Neural progenitor cell (in vitro differentiated cells): ENCODE measurements at regions not wholly inside any gene's neighbourhood (a gene's known extent, or its start where the extent isn't known, plus 50 kb on each side); places are given as distances from the start of the nearest gene placed in this dataset.

ENCODE experiments used
- DNase-seq: peaks from one replicate; pipeline ENCODE4 v3.0.0-alpha.2; 2016; ENCODE audit warnings: low spot score
- H2AFZ ChIP-seq: fragments of 200-600 bp; sonication (generic); replicated peaks from 2 replicates; pipeline ENCODE4 v1.6.1; 2016; ENCODE audit warnings: antibody characterized with exemption
- H3F3A ChIP-seq: fragments of 200-600 bp; sonication (generic); 2 replicates; pipeline ENCODE4 v1.6.1; 2016; ENCODE audit warnings: antibody characterized with exemption, low read depth
- H3K27ac ChIP-seq: fragments of 200-600 bp; sonication (generic); 2 replicates; pipeline ENCODE4 v1.5.1; 2016; ENCODE audit warnings: mild to moderate bottlenecking
- H3K27me3 ChIP-seq: fragments of 200-600 bp; sonication (generic); 2 replicates; pipeline ENCODE4 v1.6.1; 2016; ENCODE audit warnings: mild to moderate bottlenecking, moderate library complexity
- H3K36me3 ChIP-seq: fragments of 200-600 bp; sonication (generic); 2 replicates; pipeline ENCODE4 v1.5.1; 2016
- H3K4me1 ChIP-seq: fragments of 200-600 bp; sonication (generic); 2 replicates; pipeline ENCODE4 v1.6.1; 2016; ENCODE audit warnings: mixed run types
- H3K4me2 ChIP-seq: fragments of 200-600 bp; sonication (generic); 2 replicates; pipeline ENCODE4 v1.6.1; 2016
- H3K4me3 ChIP-seq: fragments of 200-600 bp; sonication (generic); 2 replicates; pipeline ENCODE4 v1.5.1; 2016
- H3K79me2 ChIP-seq: fragments of 200-600 bp; sonication (generic); 2 replicates; pipeline ENCODE4 v1.6.1; 2016; ENCODE audit warnings: low read depth
- H3K9ac ChIP-seq: fragments of 200-600 bp; sonication (generic); 2 replicates; pipeline ENCODE4 v1.6.1; 2016
- H3K9me3 ChIP-seq: fragments of 200-600 bp; sonication (generic); 2 replicates; pipeline ENCODE4 v1.5.1; 2016; ENCODE audit warnings: low read depth
- H4K20me1 ChIP-seq: fragments of 200-600 bp; sonication (generic); 2 replicates; pipeline ENCODE4 v1.6.1; 2016; ENCODE audit warnings: low read depth
- H3K27ac Mint-ChIP-seq: 3 replicates; pipeline ENCODE4 v1.8.0; 2021; ENCODE audit warnings: mixed read lengths
- H3K27me3 Mint-ChIP-seq: 2 replicates; pipeline ENCODE4 v1.8.0; 2022; ENCODE audit warnings: low read depth, mild to moderate bottlenecking, inconsistent platforms, moderate library complexity, mixed read lengths; ENCODE audit not compliant: insufficient read depth
- H3K36me3 Mint-ChIP-seq: 3 replicates; pipeline ENCODE4 v1.8.0; 2021; ENCODE audit warnings: mixed read lengths
- H3K4me1 Mint-ChIP-seq: 3 replicates; pipeline ENCODE4 v1.8.0; 2021; ENCODE audit warnings: mixed read lengths
- H3K4me3 Mint-ChIP-seq: 3 replicates; pipeline ENCODE4 v1.8.0; 2021; ENCODE audit warnings: mild to moderate bottlenecking, moderate library complexity, mixed read lengths
- H3K9me3 Mint-ChIP-seq: 3 replicates; pipeline ENCODE4 v1.8.0; 2020; ENCODE audit warnings: mixed read lengths
- EZH2 ChIP-seq: fragments of 200-600 bp; sonication (generic); IDR thresholded peaks from 2 replicates; pipeline ENCODE4 v1.6.1; 2017; ENCODE audit warnings: antibody characterized with exemption, mild to moderate bottlenecking, moderate library complexity
- EZH2phosphoT487 ChIP-seq: fragments of 200-600 bp; sonication (generic); IDR thresholded peaks from 2 replicates; pipeline ENCODE4 v1.6.1; 2017; ENCODE audit warnings: antibody characterized with exemption
- TF ChIP-seq, protein P1 (sequence below): fragments of 200-600 bp; sonication (generic); IDR thresholded peaks from 2 replicates; pipeline ENCODE4 v1.5.1; 2017; ENCODE audit warnings: antibody characterized with exemption, mild to moderate bottlenecking

DNA sequence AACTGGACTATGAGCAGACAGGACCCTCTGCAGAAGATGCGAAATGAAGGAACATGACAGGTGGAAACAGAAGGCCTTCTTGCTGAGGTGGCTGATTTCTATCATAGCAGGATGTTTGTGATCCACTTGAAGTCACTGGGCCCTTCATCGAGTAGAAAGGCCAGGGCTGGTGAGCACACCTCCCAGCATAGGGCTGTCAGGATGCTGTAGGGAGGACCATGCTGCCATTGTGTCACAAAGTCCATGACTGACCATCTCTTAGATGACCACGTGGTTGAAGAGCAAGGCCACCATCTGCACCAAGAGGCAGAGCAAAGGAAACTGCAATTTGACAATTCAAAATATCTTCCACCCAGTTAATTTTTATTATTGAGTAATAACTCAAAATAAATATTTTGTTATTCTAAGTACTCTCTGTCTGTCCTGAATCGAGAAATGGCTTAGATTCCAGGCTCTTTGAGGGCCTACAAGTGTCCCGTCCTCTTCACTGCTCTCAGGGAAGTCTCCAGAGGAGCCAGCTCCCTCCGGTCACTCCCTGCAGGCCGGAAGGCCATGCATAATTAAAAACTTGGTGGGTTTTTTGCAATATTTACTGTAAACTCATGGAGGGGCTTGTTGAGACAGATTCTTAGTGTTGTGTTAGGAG, 249.3 kb upstream of the ZMIZ1 start:
- Mint-ChIP-seq H3K9me3 (no peaks in the 10 kb centered on the region), H3K36me3 (no peaks in the 10 kb centered on the region), H3K4me3 (no peak overlapping the region), H3K27ac (no peak overlapping the region), H3K4me1 (peaks cover 18% of the 10 kb centered on the region), H3K27me3 (peaks cover 4% of the 10 kb centered on the region)
- H3K4me2 ChIP-seq = no peak overlapping the region
- no peak overlapping the region for H2AFZ ChIP-seq
- no peak overlapping the region for H3K4me3 ChIP-seq
- no peaks in the 10 kb centered on the region for H3K9me3 ChIP-seq
- TF ChIP-seq, protein P1, sequence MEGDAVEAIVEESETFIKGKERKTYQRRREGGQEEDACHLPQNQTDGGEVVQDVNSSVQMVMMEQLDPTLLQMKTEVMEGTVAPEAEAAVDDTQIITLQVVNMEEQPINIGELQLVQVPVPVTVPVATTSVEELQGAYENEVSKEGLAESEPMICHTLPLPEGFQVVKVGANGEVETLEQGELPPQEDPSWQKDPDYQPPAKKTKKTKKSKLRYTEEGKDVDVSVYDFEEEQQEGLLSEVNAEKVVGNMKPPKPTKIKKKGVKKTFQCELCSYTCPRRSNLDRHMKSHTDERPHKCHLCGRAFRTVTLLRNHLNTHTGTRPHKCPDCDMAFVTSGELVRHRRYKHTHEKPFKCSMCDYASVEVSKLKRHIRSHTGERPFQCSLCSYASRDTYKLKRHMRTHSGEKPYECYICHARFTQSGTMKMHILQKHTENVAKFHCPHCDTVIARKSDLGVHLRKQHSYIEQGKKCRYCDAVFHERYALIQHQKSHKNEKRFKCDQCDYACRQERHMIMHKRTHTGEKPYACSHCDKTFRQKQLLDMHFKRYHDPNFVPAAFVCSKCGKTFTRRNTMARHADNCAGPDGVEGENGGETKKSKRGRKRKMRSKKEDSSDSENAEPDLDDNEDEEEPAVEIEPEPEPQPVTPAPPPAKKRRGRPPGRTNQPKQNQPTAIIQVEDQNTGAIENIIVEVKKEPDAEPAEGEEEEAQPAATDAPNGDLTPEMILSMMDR = no peak
- no peak for TF ChIP-seq EZH2
- TF ChIP-seq EZH2phosphoT487 = no peak
- no peak overlapping the region for H3K9ac ChIP-seq
- H3K27me3 ChIP-seq = no peaks in the 10 kb centered on the region
- no peaks in the 10 kb centered on the region for H4K20me1 ChIP-seq
- peaks cover 11% of the 10 kb centered on the region for H3K4me1 ChIP-seq
- no peak for DNase-seq
- H3F3A ChIP-seq = no peaks in the 10 kb centered on the region
- no peak overlapping the region for H3K27ac ChIP-seq
- H3K79me2 ChIP-seq = no peaks in the 10 kb centered on the region
- H3K36me3 ChIP-seq = no peaks in the 10 kb centered on the region

DNA sequence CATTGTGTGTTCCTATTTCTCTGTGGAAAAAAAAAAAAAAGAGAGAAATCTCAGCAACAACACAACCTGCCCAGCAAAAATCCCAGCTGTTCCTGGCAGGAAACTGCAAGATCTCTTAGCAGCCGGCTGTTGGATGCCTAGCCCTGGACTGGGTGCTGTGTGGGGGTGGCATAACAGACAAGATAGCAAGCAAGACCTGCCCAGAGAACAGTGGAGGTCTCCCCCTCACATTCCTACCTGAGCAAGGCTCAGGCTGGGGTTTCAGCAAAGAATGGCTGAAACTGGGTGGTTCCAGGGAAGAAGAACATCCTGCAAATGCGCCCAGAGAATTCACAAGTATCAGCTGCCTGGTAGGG, 248.8 kb upstream of the ZMIZ1 start:
- TF ChIP-seq EZH2 (no peak), EZH2phosphoT487 (no peak)
- TF ChIP-seq, protein P1 = no peak
- Histone ChIP-seq H3K4me2 (no peak overlapping the region), H3K9me3 (no peaks in the 10 kb centered on the region), H3K4me3 (no peak overlapping the region), H2AFZ (no peak overlapping the region), H3K27me3 (no peaks in the 10 kb centered on the region), H3K9ac (no peak overlapping the region), H4K20me1 (no peaks in the 10 kb centered on the region), H3K4me1 (peaks cover 11% of the 10 kb centered on the region), H3K79me2 (no peaks in the 10 kb centered on the region), H3K27ac (no peak overlapping the region), H3F3A (no peaks in the 10 kb centered on the region), H3K36me3 (no peaks in the 10 kb centered on the region)
- Mint-ChIP-seq H3K27ac (no peak overlapping the region), H3K9me3 (no peaks in the 10 kb centered on the region), H3K4me1 (peaks cover 18% of the 10 kb centered on the region), H3K27me3 (peaks cover 4% of the 10 kb centered on the region), H3K4me3 (no peak overlapping the region), H3K36me3 (no peaks in the 10 kb centered on the region)
- no peak for DNase-seq

DNA sequence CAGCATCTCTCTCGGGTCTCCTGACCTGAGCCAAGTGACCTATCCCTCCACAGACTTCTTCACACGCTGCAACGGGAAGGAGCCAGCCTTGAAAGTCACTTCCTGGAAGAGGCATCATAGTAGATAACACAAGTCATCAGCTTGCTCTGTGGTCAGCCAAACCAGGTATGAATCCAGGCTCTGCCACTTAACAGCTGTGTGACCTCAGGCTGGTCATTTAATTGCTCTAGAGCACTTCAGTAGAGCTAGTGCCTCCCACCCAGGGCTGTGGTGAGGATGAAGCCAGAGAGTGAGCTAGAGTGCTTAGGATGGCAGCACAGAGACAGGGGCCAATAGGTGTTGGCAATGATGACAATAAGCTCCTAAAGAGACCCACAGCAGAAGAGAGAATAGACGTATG, 247.7 kb upstream of the ZMIZ1 start:
- Histone ChIP-seq H3K27me3 (no peaks in the 10 kb centered on the region), H3K9ac (no peak overlapping the region), H2AFZ (no peak overlapping the region), H3K4me1 (peaks cover 11% of the 10 kb centered on the region), H3K36me3 (no peaks in the 10 kb centered on the region), H4K20me1 (no peaks in the 10 kb centered on the region), H3K79me2 (no peaks in the 10 kb centered on the region), H3K9me3 (no peaks in the 10 kb centered on the region), H3K4me3 (no peak overlapping the region), H3F3A (no peaks in the 10 kb centered on the region), H3K27ac (no peak overlapping the region), H3K4me2 (no peak overlapping the region)
- Mint-ChIP-seq H3K27ac (no peak overlapping the region), H3K27me3 (peaks cover 4% of the 10 kb centered on the region), H3K36me3 (no peaks in the 10 kb centered on the region), H3K9me3 (no peaks in the 10 kb centered on the region), H3K4me3 (no peak overlapping the region), H3K4me1 (peaks cover 18% of the 10 kb centered on the region)
- DNase-seq = no peak
- TF ChIP-seq, protein P1 = no peak
- TF ChIP-seq EZH2phosphoT487 (no peak), EZH2 (no peak)
